Fibroblast of skin of abdomen (primary cell): ENCODE measurements at regions not wholly inside any gene's neighbourhood (a gene's known extent, or its start where the extent isn't known, plus 50 kb on each side); places are given as distances from the start of the nearest gene placed in this dataset.
A peak's percentile ranks its signal among the peaks of the same experiment; 100 is the strongest.

Source experiments
- DNase-seq: peaks from one replicate; pipeline ENCODE4 v3.0.0-alpha.2; 2013

- DNase-seq = no peak
Measured at GRCh38 chr6:71396410-71396801, 107.8 kb downstream of the OGFRL1 start.

- no peak for DNase-seq
Measured at GRCh38 chr6:71399279-71399678, 110.7 kb downstream of the OGFRL1 start.

- DNase-seq = no peak
Measured at GRCh38 chr6:71400852-71401251, 112.2 kb downstream of the OGFRL1 start.

GRCh38 chr6:71402096-71402495, 113.5 kb downstream of the OGFRL1 start:
- DNase-seq = no peak

- no peak for DNase-seq
Measured at GRCh38 chr6:71403422-71404134, 115.0 kb downstream of the OGFRL1 start.

- peak; percentile 65 for DNase-seq
Measured at GRCh38 chr6:71404145-71404966, 115.7 kb downstream of the OGFRL1 start.

- no peak for DNase-seq
Measured at GRCh38 chr6:71404967-71405278, 116.3 kb downstream of the OGFRL1 start.

GRCh38 chr6:71405416-71405815, 116.8 kb downstream of the OGFRL1 start:
- no peak for DNase-seq

- no peak for DNase-seq
Measured at GRCh38 chr6:71406865-71407860, 118.6 kb downstream of the OGFRL1 start.

- no peak for DNase-seq
Measured at GRCh38 chr6:71408787-71409723, 120.4 kb downstream of the OGFRL1 start.

GRCh38 chr6:71410164-71410566, 121.6 kb downstream of the OGFRL1 start:
- no peak for DNase-seq

- DNase-seq = no peak
Measured at GRCh38 chr6:71410681-71411080, 122.1 kb downstream of the OGFRL1 start.

- no peak for DNase-seq
Measured at GRCh38 chr6:71411882-71412281, 123.3 kb downstream of the OGFRL1 start.

GRCh38 chr6:71412559-71413140, 124.0 kb downstream of the OGFRL1 start:
- DNase-seq = no peak

- DNase-seq = no peak
Measured at GRCh38 chr6:71414486-71414885, 125.9 kb downstream of the OGFRL1 start.

- no peak for DNase-seq
Measured at GRCh38 chr6:71419217-71420094, 130.8 kb downstream of the OGFRL1 start.

- peak; percentile 28 for DNase-seq
Measured at GRCh38 chr6:71420095-71420692, 131.6 kb downstream of the OGFRL1 start.

- DNase-seq = peak; percentile 95
Measured at GRCh38 chr6:71420693-71421328, 132.2 kb downstream of the OGFRL1 start.

GRCh38 chr6:71421611-71422010, 133.0 kb downstream of the OGFRL1 start:
- no peak for DNase-seq
